C4-2B (cell line): ENCODE measurements at regions not wholly inside any gene's neighbourhood (a gene's known extent, or its start where the extent isn't known, plus 50 kb on each side); places are given as distances from the start of the nearest gene placed in this dataset.

Experiments used
- ZFX ChIP-seq: fragments of 450-650 bp; IDR thresholded peaks from 2 replicates; pipeline ENCODE4 v1.6.1; 2017
- TF ChIP-seq, protein P1 (sequence below): fragments of 450-650 bp; conservative IDR thresholded peaks from 2 replicates; pipeline ENCODE4 v1.5.1; 2017; ENCODE audit warnings: mild to moderate bottlenecking

DNA sequence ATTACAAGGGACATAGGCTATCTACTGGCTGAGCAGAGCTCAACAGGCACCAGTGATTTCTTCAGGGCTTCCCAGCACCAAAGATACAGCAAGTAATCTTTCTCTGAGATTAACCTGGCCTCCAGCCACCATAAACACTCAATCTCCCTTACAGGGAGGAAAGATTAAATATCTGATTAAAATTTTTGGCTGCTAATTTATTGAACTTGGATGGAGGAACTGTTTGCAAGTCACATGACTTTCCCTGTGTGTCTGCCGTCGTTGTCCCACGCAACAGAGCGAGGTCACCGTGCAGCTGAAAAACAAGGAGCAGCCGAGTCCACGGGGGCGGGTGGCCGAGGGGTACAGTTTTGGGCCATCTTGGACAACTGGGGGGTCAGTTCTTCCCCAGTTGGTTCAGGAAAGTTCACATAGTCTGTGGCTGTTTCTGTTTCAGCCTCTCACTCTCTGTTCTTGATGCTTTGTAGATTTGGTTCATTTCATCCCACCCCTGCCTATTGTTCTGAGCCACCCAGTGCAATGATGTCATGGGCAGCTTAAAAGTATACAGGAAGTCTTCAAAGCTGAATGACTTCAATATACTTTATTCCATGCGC is 186.8 kb upstream of the CTAGE1 start:
- TF ChIP-seq, protein P1, sequence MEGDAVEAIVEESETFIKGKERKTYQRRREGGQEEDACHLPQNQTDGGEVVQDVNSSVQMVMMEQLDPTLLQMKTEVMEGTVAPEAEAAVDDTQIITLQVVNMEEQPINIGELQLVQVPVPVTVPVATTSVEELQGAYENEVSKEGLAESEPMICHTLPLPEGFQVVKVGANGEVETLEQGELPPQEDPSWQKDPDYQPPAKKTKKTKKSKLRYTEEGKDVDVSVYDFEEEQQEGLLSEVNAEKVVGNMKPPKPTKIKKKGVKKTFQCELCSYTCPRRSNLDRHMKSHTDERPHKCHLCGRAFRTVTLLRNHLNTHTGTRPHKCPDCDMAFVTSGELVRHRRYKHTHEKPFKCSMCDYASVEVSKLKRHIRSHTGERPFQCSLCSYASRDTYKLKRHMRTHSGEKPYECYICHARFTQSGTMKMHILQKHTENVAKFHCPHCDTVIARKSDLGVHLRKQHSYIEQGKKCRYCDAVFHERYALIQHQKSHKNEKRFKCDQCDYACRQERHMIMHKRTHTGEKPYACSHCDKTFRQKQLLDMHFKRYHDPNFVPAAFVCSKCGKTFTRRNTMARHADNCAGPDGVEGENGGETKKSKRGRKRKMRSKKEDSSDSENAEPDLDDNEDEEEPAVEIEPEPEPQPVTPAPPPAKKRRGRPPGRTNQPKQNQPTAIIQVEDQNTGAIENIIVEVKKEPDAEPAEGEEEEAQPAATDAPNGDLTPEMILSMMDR: no peak
- TF ChIP-seq ZFX: no peak
